GM12891 (cell line): ENCODE measurements at regions not wholly inside any gene's neighbourhood (a gene's known extent, or its start where the extent isn't known, plus 50 kb on each side); places are given as distances from the start of the nearest gene placed in this dataset.

ENCODE experiments used
- POLR2A ChIP-seq: IDR thresholded peaks from 2 replicates; pipeline ENCODE4 v1.6.1; 2011; ENCODE audit warnings: low read depth, low read length, control low read depth
- POLR2AphosphoS5 ChIP-seq: IDR thresholded peaks from 2 replicates; pipeline ENCODE4 v1.6.1; 2011; ENCODE audit warnings: low read depth, low read length, control low read depth
- TAF1 ChIP-seq: IDR thresholded peaks from 2 replicates; pipeline ENCODE4 v1.6.1; 2011; ENCODE audit warnings: low read depth, low read length, control low read depth

- no peak for TF ChIP-seq POLR2A
- no peak for TF ChIP-seq POLR2AphosphoS5
- TF ChIP-seq TAF1 = no peak
Measured at GRCh38 chr14:34259996-34260395, 202.0 kb downstream of the SPTSSA start.
